GM08714 (cell line): ENCODE measurements at regions not wholly inside any gene's neighbourhood (a gene's known extent, or its start where the extent isn't known, plus 50 kb on each side); places are given as distances from the start of the nearest gene placed in this dataset.
"Not testable (repeated sequence)": the region's sequence is repeated elsewhere in the genome, so short reads cannot be mapped to it uniquely, and the experiment has no call there.

Experiments
- H3K4me3 ChIP-seq: fragments of 200-500 bp; sonication (Bioruptor generic); 2 replicates; pipeline ENCODE4 v1.5.1; 2014; ENCODE audit warnings: mild to moderate bottlenecking, low read length, inconsistent platforms
- ZNF274 ChIP-seq: IDR thresholded peaks from 2 replicates; pipeline ENCODE4 v1.6.1; 2012; ENCODE audit warnings: mild to moderate bottlenecking, low read depth, low read length

- no peak for TF ChIP-seq ZNF274
These were observed 348.2 kb upstream of the VRK2 start for GRCh38 chr2:57698392-57698791.

DNA sequence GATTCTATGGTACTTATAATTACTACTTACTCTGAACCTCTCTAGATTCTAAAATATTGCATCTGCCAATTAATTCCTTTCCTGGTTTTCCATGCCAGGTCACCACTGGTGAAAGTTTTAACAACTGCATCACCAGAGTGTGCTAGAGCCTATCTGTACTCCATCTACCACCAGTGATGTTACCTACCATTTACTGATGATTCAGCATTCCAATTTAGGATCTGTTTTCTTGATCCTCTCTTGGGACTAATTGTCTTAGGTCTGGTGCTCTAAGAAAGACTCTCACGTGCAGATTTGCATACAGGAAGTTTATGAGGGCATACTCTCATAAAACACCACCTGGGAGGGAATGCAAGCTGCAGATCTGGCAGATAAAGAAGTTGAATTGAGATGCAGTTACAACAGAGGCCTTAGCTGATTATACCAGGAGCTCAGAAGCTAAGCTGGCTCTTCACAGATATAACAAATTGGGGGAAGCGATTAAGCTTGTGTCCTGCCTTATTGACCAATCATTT is 347.6 kb upstream of the VRK2 start:
- no peak for TF ChIP-seq ZNF274
- H3K4me3 ChIP-seq: no peak overlapping the region

More at GRCh38 chr2:57698392-57698791, 348.2 kb upstream of the VRK2 start:
- no peak overlapping the region for H3K4me3 ChIP-seq

GRCh38 chr2:57701391-57701791 is 345.2 kb upstream of the VRK2 start:
- no peak overlapping the region for H3K4me3 ChIP-seq
- no peak for TF ChIP-seq ZNF274

DNA sequence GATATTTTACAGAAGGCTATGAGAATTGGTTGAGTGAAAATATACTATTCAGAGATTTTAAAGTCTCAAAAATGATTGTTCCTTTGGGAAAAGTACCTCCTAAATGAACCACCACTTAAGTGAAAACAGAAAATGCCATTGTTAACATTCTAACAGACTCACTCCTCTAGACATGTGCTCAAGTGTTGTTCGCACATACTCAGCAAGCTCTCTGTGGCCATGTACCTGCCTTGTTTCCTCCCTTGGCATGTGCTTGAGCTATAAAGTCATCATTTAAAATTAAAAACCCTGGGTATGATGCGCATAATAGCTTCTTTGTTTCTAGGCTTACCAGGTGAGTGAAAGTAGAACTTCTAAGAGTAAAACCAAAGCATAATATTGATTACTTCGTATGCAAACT is 343.2 kb upstream of the VRK2 start:
- TF ChIP-seq ZNF274: no peak
- no peak overlapping the region for H3K4me3 ChIP-seq

DNA sequence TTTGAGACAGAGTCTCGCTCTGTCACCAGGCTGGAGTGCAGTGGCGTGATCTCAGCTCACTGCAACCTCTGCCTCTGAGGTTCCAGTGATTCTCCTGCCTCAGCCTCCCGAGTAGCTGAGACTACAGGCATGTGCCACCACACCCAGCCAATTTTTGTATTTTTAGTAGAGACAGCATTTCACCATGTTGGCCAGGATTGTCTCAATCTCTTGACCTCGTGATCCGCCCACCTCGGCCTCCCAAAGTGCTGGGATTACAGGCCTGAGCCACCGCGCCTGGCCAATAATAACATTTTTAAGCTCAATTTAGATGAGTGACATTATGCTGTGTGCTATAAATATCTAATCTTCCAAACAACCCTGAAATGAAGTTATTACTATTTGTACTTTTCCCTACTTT is 338.8 kb upstream of the VRK2 start:
- not testable (repeated sequence) for H3K4me3 ChIP-seq

DNA sequence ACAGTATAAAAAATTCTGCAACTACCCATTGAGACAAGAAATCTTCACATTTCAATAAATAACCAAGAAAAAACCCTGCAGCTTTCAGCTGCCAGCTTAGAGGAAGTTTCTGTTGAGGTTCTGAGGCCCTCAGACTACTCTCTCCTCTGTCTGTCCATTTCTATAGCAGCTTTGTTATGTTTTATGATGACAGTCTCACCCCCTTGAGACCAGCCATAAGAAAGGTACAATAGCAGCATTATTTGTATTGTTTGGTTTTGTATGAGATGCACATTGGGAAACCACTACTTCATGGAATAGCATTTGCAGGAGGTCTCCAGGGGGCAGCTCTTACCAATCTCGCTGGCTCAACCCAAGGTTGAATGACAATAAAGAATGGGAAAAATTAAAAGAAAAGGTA is 334.6 kb upstream of the VRK2 start:
- no peak overlapping the region for H3K4me3 ChIP-seq

DNA sequence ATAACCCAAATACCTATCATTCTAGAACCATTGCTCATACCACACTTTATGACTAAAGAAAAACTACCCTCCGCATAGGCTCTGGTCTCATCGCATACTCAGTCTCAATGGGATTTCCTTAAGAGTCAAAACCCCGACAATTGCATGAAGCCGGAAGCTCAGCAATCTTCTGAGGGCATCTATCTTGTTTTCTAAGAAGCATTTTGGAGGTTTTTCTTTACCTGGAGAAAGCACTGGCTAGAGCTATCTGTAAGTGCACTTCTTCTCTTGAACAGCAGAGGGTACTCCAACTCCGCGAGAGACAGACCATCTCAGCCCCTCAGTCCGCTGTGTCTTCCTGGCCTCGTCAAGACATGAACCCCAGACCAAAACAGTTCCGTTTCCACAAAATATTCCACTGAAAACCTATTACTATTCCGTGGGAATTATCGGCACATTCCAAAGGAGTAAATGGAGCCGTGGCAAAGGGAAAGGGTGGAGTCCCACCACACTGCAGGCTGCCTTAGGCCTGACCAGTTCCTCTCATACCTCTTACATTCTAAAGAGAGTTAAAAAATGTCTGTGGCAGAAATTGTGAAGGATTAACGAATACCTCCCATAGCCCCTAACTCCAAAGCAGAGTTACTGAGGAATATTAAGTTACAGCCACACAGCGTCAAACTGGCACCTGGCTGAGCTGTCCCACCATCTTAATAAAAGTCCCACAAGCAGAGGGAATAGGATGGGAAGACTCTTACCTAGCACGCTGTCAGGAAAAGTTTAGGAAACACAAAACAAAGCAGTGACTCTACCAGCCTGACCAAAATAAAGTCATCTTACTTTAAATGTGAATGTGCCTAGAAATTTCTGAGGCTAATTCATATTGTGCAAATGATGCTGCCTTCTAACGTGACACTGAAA is 325.6 kb upstream of the VRK2 start:
- no peak overlapping the region for H3K4me3 ChIP-seq
- no peak for TF ChIP-seq ZNF274

More for the DNA sequence above, 334.6 kb upstream of the VRK2 start:
- TF ChIP-seq ZNF274: no peak

DNA sequence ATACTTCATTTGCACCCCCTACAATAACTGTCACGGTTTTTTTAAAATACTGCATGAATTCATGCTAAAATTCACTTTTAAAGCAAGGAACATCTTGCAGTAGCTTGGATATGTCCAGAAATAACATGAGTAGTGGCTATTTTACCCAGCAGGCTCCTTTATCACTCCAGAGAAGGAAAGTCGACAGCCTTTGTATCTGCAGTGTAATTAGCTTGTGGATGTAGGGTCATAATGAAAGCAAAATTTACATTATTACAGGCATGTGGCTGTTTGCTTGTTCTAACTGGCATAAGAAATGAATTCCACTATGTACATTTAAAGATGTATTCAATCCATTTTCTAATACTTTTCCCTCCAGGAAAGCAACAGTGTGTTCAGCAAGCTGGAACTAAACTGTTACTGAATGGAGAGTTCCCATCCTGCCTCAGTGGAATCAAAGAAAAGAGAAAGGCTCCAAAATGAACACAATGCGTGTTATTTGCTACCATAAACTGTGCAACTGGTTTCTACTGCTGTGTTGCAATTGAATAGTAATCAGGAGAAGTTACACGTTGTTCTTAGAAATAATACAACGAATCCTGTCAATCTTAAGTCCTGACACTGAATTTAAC is 321.2 kb upstream of the VRK2 start:
- no peak overlapping the region for H3K4me3 ChIP-seq
- TF ChIP-seq ZNF274: no peak

DNA sequence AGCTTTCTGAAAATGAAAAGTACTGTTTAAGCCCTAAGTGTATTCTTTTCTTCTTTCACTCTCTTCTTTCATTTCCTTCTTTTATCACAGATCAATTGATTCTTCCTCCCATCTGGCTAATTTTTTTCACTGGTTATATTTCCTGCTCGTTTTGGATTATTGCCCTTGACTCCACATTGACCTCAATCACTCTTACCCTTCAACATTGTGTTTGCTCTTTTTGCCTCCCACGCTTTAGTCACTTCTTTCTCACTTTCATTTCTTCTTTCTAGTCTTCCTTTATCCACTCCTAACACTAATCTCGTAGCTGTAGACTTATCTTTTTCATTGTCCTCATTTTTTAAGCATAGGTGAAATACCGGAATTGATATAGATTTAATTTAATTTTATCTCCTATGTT is 320.3 kb upstream of the VRK2 start:
- no peak for TF ChIP-seq ZNF274
- no peak overlapping the region for H3K4me3 ChIP-seq

- TF ChIP-seq ZNF274: no peak
- no peak overlapping the region for H3K4me3 ChIP-seq
These were observed 317.9 kb upstream of the VRK2 start for GRCh38 chr2:57728691-57729090.

DNA sequence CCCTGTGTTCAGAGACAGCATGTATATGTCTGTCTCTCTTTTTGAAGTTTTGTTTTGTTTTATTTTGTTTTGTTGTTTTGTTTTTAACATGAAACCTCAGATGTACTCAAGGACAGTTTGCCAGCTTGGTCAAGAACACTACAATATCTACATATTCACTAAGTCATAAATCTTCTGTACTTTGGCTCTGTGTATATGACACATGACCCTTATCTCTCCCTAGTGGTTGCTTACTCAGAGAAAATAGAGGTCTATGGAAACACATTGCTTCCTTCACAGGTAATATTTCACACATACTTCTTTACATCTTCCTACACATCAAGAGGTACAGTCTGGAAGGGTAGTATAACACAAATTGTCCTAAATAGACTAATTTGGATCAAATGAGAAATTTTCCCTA is 312.6 kb upstream of the VRK2 start:
- H3K4me3 ChIP-seq: no peak overlapping the region
- TF ChIP-seq ZNF274: no peak

DNA sequence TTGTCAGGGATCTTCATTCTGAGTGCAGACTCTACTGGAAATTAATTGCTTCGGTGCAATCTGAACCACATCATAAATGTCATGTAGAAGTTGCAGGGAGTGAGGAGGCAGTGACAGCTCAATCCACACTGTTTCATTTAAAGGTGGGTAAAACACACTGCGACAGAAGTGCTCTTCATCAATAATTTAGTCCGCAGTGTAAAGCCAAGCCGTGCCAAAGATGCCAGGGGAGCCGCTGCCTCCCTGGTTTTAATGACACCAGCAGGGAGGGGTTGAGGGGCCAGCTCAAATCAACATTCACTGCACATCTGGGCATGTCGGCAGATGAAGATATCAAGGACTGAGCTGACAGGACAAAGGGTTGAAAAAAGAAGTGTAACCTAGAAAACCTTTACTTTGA is 305.7 kb upstream of the VRK2 start:
- no peak for TF ChIP-seq ZNF274
- no peak overlapping the region for H3K4me3 ChIP-seq

DNA sequence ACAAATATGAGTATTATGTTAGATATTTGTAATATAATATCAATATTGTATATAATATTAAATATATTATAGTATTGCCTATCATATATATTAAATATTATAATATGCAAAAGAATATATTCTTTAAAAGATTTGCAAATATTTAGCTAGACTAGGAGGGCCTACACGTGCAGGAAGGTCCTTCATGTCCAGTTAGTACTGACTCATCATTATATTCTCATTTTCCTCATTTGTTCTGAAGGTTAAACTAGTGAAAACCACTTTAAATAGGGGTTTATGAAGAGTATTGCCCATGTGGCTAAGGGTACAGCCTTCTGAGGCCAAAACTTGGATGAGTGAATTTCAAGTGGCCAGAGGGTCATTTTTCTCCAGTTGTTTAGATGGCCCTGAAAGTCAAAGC is 293.0 kb upstream of the VRK2 start:
- TF ChIP-seq ZNF274: no peak
- H3K4me3 ChIP-seq: no peak overlapping the region

GRCh38 chr2:57758686-57759085 is 287.9 kb upstream of the VRK2 start:
- no peak for TF ChIP-seq ZNF274
- no peak overlapping the region for H3K4me3 ChIP-seq

- no peak for TF ChIP-seq ZNF274
- no peak overlapping the region for H3K4me3 ChIP-seq
These were observed 287.5 kb upstream of the VRK2 start for GRCh38 chr2:57759131-57759530.
